ENCODE measurements at regions not wholly inside any gene's neighbourhood (a gene's known extent, or its start where the extent isn't known, plus 50 kb on each side); places are given as distances from the start of the nearest gene placed in this dataset.

DNA sequence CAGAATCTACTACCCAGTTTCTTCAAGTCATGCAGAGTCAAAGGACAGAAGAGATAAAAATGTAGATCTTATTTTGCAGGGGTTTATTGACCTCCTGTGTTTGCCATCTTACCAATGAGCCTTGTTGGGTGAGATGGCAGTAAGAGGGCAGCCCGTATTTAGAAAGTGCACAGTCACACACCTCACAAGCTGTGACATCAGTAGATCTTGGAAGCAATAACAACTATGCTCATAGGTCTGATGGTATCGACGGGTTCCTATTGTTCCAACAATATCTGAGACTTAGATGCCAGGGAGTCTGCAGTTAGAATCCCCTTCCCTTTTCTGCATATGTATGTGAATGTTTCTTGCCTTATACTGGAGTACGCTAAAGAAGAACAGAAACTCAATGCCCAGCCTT, 189.0 kb upstream of the DYRK2 start:
- no peak overlapping the region for H3K4me3 ChIP-seq (ENCODE audit: low read depth, low read length)
- TF ChIP-seq, protein P1, sequence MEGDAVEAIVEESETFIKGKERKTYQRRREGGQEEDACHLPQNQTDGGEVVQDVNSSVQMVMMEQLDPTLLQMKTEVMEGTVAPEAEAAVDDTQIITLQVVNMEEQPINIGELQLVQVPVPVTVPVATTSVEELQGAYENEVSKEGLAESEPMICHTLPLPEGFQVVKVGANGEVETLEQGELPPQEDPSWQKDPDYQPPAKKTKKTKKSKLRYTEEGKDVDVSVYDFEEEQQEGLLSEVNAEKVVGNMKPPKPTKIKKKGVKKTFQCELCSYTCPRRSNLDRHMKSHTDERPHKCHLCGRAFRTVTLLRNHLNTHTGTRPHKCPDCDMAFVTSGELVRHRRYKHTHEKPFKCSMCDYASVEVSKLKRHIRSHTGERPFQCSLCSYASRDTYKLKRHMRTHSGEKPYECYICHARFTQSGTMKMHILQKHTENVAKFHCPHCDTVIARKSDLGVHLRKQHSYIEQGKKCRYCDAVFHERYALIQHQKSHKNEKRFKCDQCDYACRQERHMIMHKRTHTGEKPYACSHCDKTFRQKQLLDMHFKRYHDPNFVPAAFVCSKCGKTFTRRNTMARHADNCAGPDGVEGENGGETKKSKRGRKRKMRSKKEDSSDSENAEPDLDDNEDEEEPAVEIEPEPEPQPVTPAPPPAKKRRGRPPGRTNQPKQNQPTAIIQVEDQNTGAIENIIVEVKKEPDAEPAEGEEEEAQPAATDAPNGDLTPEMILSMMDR (IDR thresholded peaks at IDR 0.05; ENCODE audit: low read depth, low read length): no peak

DNA sequence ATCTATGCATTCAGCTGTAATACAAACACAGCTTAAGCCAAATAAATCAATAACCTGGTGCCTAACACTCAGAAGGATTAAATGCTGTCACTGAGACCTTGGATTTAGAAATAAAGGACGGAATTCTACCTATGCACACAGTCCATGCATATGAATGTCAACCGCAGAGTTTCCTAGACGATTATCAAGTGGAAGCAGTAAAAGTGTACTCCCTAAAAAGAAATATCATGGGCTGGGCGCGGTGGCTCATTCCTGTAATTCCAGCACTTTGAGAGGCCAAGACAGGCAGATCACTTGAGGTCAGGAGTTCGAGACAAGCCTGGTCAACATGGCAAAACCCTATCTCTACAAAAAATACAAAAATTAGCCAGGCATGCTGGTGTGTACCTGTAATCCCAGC, 188.2 kb upstream of the DYRK2 start:
- TF ChIP-seq, protein P1 (IDR thresholded peaks at IDR 0.05; ENCODE audit: low read depth, low read length): no peak
- no peak overlapping the region for H3K4me3 ChIP-seq (ENCODE audit: low read depth, low read length)

DNA sequence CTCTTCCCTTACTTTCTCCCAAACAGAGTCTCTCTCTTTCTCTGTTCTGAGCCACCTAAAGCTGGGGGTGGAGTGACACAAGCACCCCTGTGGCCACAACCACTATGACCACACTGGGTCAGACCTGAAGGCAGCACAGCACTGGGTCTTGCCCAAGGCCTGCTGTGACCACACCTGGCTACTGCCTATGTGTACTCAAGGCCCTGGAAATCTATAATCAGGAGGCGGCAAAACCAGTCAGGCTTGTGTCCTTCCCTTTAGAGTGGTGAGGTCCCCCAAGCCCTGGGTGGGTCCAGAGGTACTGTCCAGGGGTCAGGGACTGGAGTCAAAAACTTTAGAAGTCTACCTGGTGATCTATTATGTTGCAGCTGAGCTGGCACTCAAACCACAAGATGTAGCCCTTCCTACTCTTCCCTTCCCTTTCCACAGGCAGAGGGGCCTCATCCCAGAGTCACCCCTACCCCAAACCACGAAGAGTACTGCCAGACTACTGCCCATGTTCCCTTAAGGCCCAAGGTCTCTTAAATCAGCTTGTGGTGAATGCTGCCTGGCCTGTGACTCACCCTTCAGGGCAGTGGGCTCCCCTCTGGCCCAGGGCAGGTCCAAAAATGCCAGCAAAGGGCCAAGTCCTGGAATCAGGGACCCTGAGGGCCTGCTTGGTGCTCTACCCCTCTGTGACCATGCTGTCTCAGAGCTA, 179.8 kb upstream of the DYRK2 start:
- TF ChIP-seq, protein P1 (IDR thresholded peaks at IDR 0.05; ENCODE audit: low read depth, low read length): no peak
- no peak overlapping the region for H3K4me3 ChIP-seq (ENCODE audit: low read depth, low read length)

DNA sequence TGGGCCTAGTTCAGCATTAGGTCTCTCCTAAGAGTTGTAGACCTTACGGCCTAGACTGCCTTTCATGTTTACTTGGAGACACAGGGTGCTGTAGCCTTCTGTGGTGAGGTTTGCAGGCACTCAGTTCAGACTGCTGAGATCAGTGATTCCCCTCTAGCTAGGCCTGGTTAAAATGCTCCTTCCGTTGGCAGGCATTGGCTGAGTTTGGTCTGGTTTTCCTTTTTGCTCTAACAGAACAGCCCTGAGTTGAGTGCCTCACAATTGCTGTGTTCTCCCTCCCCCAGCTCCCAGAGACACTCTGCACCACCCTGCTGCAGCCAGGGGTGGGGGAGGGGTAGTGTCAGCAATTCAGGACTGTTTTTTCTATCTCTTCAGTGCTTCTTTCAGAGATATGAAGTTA, 178.9 kb upstream of the DYRK2 start:
- TF ChIP-seq, protein P1 (IDR thresholded peaks at IDR 0.05; ENCODE audit: low read depth, low read length): no peak
- no peak overlapping the region for H3K4me3 ChIP-seq (ENCODE audit: low read depth, low read length)

DNA sequence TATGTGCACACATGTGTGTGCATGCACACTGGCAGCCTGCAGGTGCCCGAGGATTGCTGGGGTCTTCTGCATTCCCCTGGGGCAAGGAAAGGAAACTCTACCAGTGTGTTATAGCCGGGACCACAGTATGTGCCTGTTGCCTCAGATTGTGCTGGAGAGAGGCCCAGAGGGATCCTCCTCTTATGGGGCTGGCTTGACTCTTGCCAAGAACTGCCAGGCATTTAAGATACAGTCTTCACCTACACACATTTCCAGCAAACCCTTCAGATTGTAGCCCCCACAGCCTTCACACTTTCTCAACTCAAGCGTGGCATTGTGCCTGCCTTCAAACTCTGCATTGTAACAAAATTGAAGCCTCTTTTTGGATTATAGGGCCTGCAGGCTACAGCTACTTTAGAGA, 176.7 kb upstream of the DYRK2 start:
- H3K4me3 ChIP-seq (ENCODE audit: low read depth, low read length): no peak overlapping the region
- TF ChIP-seq, protein P1 (IDR thresholded peaks at IDR 0.05; ENCODE audit: low read depth, low read length): no peak

DNA sequence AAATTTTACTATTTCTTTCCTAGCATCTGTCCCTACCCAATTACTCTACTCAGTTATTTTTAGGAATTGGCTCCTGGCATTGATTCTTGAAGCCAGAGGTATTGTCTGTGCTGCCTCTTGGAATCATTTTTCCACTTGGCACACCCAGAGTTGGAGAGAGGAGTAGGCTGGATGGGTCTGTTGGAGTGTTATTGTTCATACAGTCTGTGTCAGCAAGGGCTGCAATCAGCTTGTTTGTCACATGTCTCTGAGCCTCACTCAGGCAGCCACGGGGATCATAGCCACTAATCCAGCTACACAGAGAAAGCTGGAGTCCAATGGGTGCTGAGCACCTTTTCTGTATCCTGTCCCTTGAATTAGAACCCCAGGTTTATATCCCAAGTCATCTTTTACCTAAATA, 176.0 kb upstream of the DYRK2 start:
- TF ChIP-seq, protein P1 (IDR thresholded peaks at IDR 0.05; ENCODE audit: low read depth, low read length): no peak

DNA sequence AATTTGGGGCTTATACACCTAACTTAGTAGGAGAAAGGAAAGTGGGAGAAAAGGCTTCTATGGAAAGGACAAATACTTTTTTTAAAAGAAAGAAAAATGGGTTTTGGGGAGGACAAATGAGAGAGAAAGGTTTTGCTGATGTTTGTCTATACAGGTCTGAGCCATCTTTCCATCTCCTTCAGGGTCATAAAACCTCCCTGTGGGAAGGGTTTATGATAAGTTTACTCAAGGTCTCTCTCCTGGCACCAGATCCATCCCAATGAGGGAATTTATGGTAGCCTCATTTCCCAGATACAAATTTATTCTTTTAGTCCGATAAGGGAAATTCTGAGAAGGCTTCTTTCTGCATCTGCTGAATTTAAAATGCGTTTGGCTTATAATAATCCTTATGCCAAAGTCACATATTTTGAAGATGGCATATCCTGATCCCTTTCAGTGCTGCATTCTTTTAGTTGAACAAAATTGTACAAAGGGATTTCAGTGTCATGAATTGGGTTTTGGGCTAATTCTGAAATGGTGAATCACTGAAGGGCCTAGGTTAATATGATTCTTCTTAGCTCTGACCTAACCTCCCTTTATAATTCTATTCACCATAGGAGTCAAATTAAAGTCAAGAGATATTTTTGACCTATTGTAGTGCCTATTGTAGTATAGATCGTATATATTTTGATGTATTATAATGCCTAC, 173.5 kb upstream of the DYRK2 start:
- TF ChIP-seq, protein P1 (IDR thresholded peaks at IDR 0.05; ENCODE audit: low read depth, low read length): no peak
- H3K4me3 ChIP-seq (ENCODE audit: low read depth, low read length): no peak overlapping the region

More for the DNA sequence above, 176.0 kb upstream of the DYRK2 start:
- H3K4me3 ChIP-seq (ENCODE audit: low read depth, low read length): no peak overlapping the region
